Ishikawa (cell line): ENCODE measurements at regions not wholly inside any gene's neighbourhood (a gene's known extent, or its start where the extent isn't known, plus 50 kb on each side); places are given as distances from the start of the nearest gene placed in this dataset.

Experiments
- CEBPB ChIP-seq: IDR thresholded peaks from 2 replicates; pipeline ENCODE4 v1.6.1; 2012
- CREB1 ChIP-seq: IDR thresholded peaks from 2 replicates; pipeline ENCODE4 v1.6.1; 2012; ENCODE audit warnings: low read depth
- EGR1 ChIP-seq: IDR thresholded peaks from 2 replicates; pipeline ENCODE4 v1.6.1; 2012
- EP300 ChIP-seq: IDR thresholded peaks from 2 replicates; pipeline ENCODE4 v1.6.1; 2012; ENCODE audit warnings: borderline replicate concordance
- FOXM1 ChIP-seq: IDR thresholded peaks from 2 replicates; pipeline ENCODE4 v1.6.1; 2012; ENCODE audit warnings: low read depth, borderline replicate concordance
- MAX ChIP-seq: IDR thresholded peaks from 2 replicates; pipeline ENCODE4 v1.6.1; 2012
- NFIC ChIP-seq: IDR thresholded peaks from 2 replicates; pipeline ENCODE4 v1.6.1; 2012
- RAD21 ChIP-seq: IDR thresholded peaks from 2 replicates; pipeline ENCODE4 v1.6.1; 2012; ENCODE audit warnings: low read depth
- TAF1 ChIP-seq: IDR thresholded peaks from 2 replicates; pipeline ENCODE4 v1.6.1; 2012; ENCODE audit warnings: low read depth, mild to moderate bottlenecking
- TCF12 ChIP-seq: IDR thresholded peaks from 2 replicates; pipeline ENCODE4 v1.6.1; 2012; ENCODE audit warnings: low read depth
- TEAD4 ChIP-seq: IDR thresholded peaks from 2 replicates; pipeline ENCODE4 v1.6.1; 2012
- USF1 ChIP-seq: IDR thresholded peaks from 2 replicates; pipeline ENCODE4 v1.6.1; 2012
- YY1 ChIP-seq: IDR thresholded peaks from 2 replicates; pipeline ENCODE4 v1.6.1; 2012; ENCODE audit warnings: low read depth
- ZBTB7A ChIP-seq: IDR thresholded peaks from 2 replicates; pipeline ENCODE4 v1.6.1; 2012; ENCODE audit warnings: low read depth
- TF ChIP-seq, protein P1 (sequence below): IDR thresholded peaks from 2 replicates; pipeline ENCODE4 v1.6.1; 2012; ENCODE audit warnings: low read depth, mild to moderate bottlenecking

DNA sequence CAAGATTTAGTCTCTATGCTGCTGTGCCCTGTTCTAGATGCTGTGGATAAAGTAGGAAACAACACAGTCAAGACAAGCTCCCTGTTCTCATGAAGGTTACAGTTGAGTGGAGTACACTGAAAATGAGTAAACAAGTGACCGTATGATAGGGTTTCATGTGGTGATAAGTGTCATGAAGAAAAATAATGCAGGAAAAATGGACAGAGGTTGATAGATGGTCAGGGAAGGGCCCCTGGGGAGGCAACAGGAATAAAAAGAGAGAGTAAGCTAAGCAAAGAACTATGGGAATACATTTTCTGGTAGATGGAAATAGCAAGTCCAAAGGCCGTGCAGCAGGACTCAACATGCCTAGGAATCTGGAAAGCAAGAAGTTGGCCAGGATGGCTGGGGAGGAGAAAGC lies 394.0 kb downstream of the DTHD1 start:
- TF ChIP-seq TEAD4 (no peak), MAX (no peak), USF1 (no peak), CEBPB (no peak)

DNA sequence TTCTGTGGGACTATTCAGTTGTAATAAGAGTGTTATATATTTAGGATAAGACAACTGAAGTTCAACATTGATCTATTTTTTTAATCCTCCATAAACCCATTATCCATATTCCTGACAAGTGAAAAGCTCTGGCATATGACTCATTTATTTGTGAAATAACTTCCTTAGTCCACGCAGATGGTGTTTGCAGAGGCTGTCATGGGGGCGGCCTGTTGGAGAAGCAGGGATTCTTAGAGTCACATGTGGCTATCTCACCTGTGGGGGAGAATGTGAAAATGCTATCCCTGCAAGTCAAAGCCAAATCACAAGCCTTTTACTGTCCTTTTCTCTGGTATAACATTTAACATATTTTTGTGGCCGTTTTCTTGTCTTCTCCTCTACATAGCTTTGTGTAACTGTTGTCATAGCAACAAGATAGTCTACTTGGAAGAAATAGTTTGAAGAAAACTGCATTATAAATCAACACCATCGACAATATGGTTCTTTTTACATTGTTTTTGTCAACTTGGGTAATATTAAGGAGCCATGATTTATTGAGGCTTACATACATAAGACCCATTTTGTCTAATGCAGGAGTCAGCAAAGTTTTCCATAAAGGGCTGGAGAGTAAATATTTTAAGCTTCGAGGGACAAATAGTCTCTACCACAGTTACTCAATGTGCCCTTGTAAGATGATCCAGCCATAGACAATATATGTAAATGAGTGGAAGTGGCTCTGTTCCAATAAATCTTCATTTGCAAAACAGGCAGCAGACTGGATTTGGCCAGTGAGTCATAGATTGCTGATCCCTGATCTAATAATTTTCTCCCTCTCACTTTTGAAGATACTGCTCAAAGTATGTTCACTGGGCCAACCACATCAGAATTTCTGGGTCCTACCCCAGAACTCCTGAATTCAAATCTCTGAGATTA lies 395.0 kb downstream of the DTHD1 start:
- TF ChIP-seq YY1 (no peak), CREB1 (no peak), USF1 (no peak), EGR1 (no peak), FOXM1 (no peak)

DNA sequence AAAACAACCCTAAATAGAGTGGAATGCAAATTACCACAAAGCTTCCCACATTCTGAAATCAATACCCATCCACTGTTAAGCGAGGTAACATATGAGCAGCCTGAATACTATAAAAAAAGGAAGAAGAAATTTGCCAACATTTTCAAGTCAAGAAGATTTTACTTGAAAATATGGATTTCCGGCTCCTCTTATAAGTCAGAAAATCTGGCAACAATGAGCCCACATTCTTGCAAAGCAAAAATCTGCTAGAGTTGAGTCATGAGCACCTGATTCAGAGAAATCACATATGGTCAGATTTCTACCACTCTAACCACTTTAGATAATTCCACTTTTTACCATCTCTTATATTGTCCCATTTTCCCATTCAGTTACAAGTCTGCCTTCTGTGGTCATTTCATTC lies 395.7 kb downstream of the DTHD1 start:
- no peak for TF ChIP-seq CREB1
- no peak for TF ChIP-seq NFIC
- no peak for TF ChIP-seq YY1
- TF ChIP-seq TEAD4 = no peak
- no peak for TF ChIP-seq TAF1
- TF ChIP-seq ZBTB7A = no peak
- TF ChIP-seq CEBPB = no peak
- no peak for TF ChIP-seq RAD21
- no peak for TF ChIP-seq TCF12
- no peak for TF ChIP-seq USF1
- TF ChIP-seq EGR1 = no peak
- TF ChIP-seq EP300 = no peak
- TF ChIP-seq, protein P1, sequence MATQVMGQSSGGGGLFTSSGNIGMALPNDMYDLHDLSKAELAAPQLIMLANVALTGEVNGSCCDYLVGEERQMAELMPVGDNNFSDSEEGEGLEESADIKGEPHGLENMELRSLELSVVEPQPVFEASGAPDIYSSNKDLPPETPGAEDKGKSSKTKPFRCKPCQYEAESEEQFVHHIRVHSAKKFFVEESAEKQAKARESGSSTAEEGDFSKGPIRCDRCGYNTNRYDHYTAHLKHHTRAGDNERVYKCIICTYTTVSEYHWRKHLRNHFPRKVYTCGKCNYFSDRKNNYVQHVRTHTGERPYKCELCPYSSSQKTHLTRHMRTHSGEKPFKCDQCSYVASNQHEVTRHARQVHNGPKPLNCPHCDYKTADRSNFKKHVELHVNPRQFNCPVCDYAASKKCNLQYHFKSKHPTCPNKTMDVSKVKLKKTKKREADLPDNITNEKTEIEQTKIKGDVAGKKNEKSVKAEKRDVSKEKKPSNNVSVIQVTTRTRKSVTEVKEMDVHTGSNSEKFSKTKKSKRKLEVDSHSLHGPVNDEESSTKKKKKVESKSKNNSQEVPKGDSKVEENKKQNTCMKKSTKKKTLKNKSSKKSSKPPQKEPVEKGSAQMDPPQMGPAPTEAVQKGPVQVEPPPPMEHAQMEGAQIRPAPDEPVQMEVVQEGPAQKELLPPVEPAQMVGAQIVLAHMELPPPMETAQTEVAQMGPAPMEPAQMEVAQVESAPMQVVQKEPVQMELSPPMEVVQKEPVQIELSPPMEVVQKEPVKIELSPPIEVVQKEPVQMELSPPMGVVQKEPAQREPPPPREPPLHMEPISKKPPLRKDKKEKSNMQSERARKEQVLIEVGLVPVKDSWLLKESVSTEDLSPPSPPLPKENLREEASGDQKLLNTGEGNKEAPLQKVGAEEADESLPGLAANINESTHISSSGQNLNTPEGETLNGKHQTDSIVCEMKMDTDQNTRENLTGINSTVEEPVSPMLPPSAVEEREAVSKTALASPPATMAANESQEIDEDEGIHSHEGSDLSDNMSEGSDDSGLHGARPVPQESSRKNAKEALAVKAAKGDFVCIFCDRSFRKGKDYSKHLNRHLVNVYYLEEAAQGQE = no peak
- TF ChIP-seq MAX = no peak
- no peak for TF ChIP-seq FOXM1

DNA sequence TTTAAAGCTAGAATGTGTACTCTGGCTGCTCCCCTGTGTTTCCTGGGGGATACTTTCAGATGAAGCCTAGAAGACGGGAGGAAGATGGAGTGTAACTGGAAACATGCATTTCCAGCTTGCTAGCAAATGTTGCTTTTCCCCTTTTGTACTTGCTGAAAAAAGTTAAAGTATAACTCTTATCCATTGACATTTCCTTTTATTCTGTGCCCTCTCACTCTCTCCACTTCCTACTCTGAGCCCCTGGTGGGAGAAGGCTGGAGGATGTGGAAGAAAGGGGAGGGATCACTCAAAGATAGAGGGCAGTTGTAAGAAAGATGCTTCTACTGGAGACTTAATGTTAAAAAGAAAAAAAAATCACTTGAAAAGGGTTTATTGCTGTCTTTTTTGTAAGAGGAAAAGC lies 396.5 kb downstream of the DTHD1 start:
- TF ChIP-seq RAD21 = no peak
- TF ChIP-seq MAX = no peak
- no peak for TF ChIP-seq EGR1
- TF ChIP-seq CEBPB = no peak
- TF ChIP-seq ZBTB7A = no peak
- TF ChIP-seq TCF12 = no peak
- TF ChIP-seq YY1 = no peak
- TF ChIP-seq, protein P1 = no peak
- no peak for TF ChIP-seq NFIC
- TF ChIP-seq EP300 = no peak
- TF ChIP-seq USF1 = no peak
- TF ChIP-seq TAF1 = no peak
- no peak for TF ChIP-seq CREB1
- no peak for TF ChIP-seq TEAD4
- no peak for TF ChIP-seq FOXM1

GRCh38 chr4:36687681-36688080 lies 406.3 kb downstream of the DTHD1 start:
- TF ChIP-seq CREB1 (no peak), USF1 (no peak), YY1 (no peak), ZBTB7A (no peak), EP300 (no peak), MAX (no peak), CEBPB (no peak), TCF12 (no peak), TAF1 (no peak), RAD21 (no peak), FOXM1 (no peak), EGR1 (no peak), TEAD4 (no peak), NFIC (no peak)
- TF ChIP-seq, protein P1 = no peak
